GM19238 (cell line): ENCODE measurements at regions not wholly inside any gene's neighbourhood (a gene's known extent, or its start where the extent isn't known, plus 50 kb on each side); places are given as distances from the start of the nearest gene placed in this dataset.

Experiments used
- DNase-seq: peaks from one replicate; pipeline ENCODE4 v3.0.0; 2011; ENCODE audit warnings: low spot score; ENCODE audit not compliant: insufficient read length

DNA sequence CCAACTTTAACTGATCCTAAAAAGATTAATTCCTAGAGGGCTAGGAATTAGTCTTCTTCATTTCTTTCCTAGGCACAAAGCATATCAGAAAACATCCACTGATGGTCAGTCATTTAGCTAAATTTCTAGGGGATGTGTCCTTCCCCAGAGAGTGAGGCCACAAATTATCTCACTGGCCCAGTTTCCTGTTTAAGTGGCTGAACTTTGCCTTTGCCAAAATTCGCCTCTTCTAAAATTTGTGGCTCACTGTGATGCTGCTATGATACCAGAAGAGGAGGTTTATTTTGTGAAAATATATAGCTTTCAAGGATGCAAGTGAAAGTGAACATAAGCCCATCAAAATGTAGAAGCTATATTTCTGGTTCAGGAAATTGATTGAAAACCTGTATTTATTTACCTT lies 98.1 kb upstream of the FER start:
- no peak for DNase-seq

GRCh38 chr5:108649106-108649505 lies 98.6 kb upstream of the FER start:
- DNase-seq = no peak

GRCh38 chr5:108642170-108642906 lies 105.4 kb upstream of the FER start:
- DNase-seq = peak; percentile 48

DNA sequence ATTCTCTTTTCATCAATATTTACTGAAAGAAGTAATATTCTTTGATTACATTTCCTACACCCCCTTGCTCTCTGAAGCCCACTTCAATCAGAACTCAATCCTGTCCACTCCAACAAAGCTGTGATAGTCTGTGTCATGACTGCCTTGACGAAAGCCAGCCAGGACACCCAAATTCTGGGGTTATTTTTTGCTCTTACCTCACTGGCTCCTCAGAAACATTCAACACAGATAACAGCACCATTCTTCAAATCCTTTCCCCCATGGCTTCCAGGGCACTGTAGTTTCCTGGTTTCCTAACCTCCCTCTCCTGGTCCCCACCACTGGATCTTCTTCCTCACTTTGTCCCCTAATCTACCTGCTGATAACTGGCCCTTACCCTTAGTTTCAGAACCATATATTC lies 106.1 kb upstream of the FER start:
- DNase-seq = no peak

GRCh38 chr5:108639366-108639765 lies 108.3 kb upstream of the FER start:
- no peak for DNase-seq

GRCh38 chr5:108638021-108638420 lies 109.7 kb upstream of the FER start:
- DNase-seq = no peak

DNA sequence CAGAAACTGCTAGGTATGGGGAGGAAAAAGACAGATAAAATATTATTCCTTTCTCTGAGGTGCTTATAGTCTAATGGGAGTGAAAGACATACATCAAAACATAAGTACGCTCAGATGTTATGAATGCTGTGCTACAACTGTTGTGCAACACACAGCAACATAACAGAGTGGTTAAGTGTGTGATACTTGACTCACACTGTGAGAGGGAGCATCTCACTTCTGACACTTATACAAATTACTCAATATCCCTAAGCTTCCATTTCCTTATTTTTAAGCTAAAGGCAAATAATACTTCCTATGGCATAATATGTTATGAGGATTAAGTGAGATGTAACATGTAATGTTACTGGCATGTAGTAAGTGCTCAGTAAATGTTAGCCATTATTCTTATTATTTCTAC lies 110.6 kb upstream of the FER start:
- DNase-seq = no peak

DNA sequence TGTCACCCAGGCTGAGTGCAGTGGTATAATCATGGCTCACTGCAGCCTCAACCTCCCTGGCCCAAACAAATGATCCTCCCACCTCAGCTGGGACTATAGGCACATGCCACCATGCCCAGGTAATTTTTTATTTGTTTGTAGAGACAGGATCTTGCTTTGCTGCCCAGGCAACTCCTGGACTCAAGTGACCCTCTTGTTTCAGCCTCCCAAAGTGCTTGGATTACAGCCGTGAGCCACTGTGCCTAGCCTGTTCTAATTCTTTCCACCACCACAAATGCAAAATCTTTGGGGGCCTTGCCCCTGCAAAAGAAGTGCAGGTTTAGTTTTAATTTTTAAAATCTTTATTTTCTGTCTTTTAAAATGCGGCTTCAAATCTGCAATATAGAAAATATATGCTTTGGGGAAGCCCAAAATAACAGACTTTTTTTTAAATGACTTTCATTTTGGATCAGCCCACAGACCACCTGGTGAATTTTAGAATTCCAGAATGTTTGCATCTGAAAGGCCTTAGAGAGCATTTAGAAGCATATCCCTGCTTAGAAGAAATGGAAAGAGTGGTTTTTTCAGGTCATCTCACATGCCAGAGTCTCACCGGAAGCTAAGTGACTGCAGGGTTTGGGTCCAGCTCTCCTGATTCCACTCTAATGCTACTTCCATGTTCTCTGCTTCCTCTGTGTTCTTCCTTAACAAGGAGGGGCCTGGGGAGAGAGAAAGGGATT lies 111.4 kb upstream of the FER start:
- no peak for DNase-seq

- DNase-seq = no peak
Measured at GRCh38 chr5:108634617-108635288, 112.9 kb upstream of the FER start.

GRCh38 chr5:108634010-108634616 lies 113.6 kb upstream of the FER start:
- DNase-seq = no peak

GRCh38 chr5:108629779-108630528 lies 117.7 kb upstream of the FER start:
- no peak for DNase-seq

DNA sequence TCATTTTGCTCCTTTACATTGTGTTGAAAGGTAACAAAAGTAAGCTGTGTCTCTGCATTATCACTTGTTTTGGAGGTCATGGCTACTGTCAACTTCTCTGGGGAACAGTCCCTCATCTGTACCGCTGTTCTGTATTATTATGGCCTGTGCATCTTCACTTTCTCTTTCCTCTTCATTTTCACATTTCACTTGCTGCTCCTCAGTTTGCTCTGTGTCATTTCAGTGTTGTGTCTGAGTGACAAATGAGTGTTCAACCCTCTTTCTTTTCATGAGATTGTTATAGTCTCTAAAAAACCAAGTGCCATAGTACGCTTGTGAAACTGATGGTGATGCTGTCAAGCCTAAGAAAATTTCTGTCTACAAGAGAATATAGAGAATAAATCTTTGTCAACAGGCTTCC lies 122.0 kb upstream of the FER start:
- DNase-seq = no peak

GRCh38 chr5:108623826-108624225 lies 123.9 kb upstream of the FER start:
- DNase-seq = no peak

GRCh38 chr5:108620516-108620915 lies 127.2 kb upstream of the FER start:
- DNase-seq = no peak

DNA sequence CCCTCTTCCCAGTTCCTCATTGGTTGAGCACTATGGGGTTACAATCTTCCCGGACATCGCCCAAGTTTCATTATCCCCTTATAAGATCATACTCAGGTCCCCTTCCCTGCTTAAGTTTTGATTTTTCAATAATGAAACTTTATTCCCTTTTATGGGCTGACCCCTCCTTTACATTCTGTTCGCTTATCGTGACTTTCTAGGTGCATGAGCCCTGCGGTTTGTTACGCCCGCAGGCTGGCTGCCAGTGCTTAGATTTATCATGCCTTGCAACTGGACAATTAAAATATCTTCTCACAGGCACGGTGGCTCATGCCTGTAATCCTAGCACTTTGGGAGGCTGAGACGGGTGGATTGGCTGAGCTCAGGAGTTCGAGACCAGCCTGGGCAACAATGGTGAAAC lies 127.9 kb upstream of the FER start:
- no peak for DNase-seq

DNA sequence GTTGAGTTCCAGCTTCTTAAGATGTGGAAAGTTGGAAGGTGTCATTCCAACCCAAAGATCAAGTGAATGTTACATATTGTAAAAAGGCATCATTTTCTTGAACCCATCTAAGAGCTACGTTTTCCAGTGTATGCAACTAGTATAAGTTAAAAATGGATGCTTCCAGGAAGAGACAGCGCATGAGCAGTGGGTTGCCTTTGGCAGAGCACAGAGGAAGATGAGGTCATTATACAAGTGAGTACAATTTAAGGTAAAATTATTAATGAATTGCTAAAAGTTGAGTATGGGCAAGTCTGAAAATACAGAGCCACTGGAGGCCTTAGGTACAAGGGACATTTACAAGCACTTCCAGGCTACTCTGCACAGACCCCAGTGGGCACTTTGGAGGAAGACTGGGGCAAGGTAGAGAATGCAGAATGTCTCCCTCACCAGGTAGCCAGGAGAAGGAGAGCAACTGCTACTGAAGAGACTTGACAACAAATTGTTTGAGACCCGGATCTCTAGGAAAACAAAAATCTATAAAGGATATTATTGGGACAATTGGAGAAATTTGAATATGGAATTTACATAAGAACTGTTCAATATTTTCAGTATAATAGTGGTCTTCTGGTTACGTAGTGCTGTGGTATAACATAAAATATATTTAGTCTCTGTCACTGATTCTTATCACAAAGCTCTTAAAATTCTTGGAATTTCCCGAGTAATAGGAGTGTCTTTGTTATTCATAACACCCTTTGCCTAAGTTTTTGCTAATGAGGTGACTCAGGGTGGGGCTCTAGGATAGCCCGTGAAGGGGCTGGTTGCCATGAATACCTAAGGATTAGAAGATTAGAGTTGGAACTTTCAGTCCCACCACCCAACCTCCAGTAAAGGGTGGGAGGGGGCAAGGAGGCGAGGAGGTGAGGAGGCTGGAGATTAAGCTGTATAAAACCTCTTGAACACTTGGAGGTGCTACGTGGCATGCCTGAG lies 129.9 kb upstream of the FER start:
- no peak for DNase-seq

DNA sequence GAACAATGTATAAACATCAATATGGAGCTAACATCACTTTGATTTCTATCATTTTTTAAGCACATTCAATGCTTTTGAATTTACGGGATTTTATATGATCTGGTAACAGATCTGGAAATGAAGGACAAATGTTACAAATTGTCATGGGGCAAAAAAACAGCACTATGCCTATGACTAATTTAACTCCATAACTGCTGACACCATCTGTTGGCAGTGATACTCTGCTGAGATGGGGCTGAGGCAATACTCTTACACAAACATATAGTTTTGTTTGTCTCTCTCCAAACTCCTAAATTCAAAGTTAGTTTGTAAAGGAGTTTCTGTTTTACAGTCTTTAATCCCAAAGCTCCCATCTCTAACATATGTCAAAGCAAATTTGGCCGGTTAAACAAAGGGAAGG lies 132.5 kb upstream of the FER start:
- DNase-seq = no peak

- DNase-seq = no peak
Measured at GRCh38 chr5:108607421-108607820, 140.3 kb upstream of the FER start.

DNA sequence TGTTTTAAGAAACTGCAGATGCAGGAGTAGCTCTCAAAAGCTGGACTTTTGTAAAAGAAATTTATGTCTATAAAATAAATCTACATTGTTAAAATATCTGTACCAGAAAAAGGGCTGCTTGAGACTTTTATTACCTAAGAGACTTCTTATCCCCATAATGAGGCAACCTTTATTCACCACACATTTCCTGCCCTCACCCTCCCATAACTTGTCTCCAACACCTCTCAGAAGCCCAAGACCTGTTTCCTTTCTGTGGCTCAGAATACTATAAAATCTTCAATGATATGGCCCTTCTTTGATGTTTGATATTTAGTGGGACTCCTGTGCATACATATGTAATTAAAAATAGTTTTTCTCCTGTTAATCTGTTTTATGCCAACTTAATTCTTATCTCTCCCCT lies 141.5 kb upstream of the FER start:
- no peak for DNase-seq

DNA sequence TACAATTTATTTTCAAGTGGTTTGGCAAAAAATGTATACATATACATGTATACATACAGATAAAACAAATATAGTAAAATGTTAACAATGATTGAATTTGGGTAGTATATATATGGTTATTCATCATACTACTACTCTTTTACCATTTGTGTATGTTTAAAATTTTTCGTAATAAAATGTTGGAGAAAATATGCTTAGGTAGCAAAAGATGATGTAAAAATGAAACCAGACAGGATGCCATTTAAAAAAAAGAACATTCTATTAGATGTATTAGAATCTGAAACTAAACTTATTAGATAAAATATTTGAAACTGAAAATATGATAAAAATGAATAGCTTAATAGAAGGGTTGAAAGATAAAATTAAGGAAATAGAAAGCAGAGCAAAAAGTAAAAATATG lies 144.9 kb upstream of the FER start:
- no peak for DNase-seq
